ENCODE measurements at regions not wholly inside any gene's neighbourhood (a gene's known extent, or its start where the extent isn't known, plus 50 kb on each side); places are given as distances from the start of the nearest gene placed in this dataset.

- TF ChIP-seq, protein P1, sequence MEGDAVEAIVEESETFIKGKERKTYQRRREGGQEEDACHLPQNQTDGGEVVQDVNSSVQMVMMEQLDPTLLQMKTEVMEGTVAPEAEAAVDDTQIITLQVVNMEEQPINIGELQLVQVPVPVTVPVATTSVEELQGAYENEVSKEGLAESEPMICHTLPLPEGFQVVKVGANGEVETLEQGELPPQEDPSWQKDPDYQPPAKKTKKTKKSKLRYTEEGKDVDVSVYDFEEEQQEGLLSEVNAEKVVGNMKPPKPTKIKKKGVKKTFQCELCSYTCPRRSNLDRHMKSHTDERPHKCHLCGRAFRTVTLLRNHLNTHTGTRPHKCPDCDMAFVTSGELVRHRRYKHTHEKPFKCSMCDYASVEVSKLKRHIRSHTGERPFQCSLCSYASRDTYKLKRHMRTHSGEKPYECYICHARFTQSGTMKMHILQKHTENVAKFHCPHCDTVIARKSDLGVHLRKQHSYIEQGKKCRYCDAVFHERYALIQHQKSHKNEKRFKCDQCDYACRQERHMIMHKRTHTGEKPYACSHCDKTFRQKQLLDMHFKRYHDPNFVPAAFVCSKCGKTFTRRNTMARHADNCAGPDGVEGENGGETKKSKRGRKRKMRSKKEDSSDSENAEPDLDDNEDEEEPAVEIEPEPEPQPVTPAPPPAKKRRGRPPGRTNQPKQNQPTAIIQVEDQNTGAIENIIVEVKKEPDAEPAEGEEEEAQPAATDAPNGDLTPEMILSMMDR (IDR thresholded peaks at IDR 0.05; ENCODE audit: insufficient read depth, low read depth, low read length) = no peak
- no peak for TF ChIP-seq EZH2 (IDR thresholded peaks at IDR 0.05; ENCODE audit: insufficient read depth, low read length)
Measured at GRCh38 chr5:60259730-60260129, 366.2 kb upstream of the PDE4D start.
